ENCODE measurements at regions not wholly inside any gene's neighbourhood (a gene's known extent, or its start where the extent isn't known, plus 50 kb on each side); places are given as distances from the start of the nearest gene placed in this dataset.

GRCh38 chr1:37238364-37239224, 204.3 kb upstream of the GRIK3 start:
- DNase-seq, result no peak
- H2AFZ ChIP-seq (ENCODE audit: low read depth), result no peak overlapping the region
- no peak overlapping the region for H3K4me3 ChIP-seq (ENCODE audit: low read depth in 2 of 2, low read length in 1 of 2)
- H3K27me3 ChIP-seq (ENCODE audit: insufficient read depth), result no peaks in the 10 kb centered on the region
- H3K79me2 ChIP-seq (ENCODE audit: insufficient read depth), result no peaks in the 10 kb centered on the region
- H3K27ac ChIP-seq (ENCODE audit: low read depth in 2 of 2, low read length in 1 of 2), result no peak overlapping the region
- H3K9ac ChIP-seq, result no peak overlapping the region
- CTCF ChIA-PET, result no interaction called here
- H3K9me3 ChIP-seq, result no peaks in the 10 kb centered on the region
- no peaks in the 10 kb centered on the region for H4K20me1 ChIP-seq (ENCODE audit: insufficient read depth)
- POLR2A ChIA-PET, result interaction anchor here (0.7 kb wide), 1 partner anchor 184 kb away, joined by 3 read pairs; no protein-coding TSS in a partner anchor
- peaks cover 0 to 6% of the 10 kb centered on the region in 2 experiments; a peak in 1 of 4 replicates for H3K4me1 ChIP-seq (ENCODE audit: control insufficient read depth in 1 of 2, insufficient read depth in 2 of 2, low read depth in 1 of 2, low read length in 1 of 2)
- H3K9me2 ChIP-seq, result no peaks in the 10 kb centered on the region
- TF ChIP-seq SMC3 (IDR thresholded peaks at IDR 0.05; ENCODE audit: low read depth, low read length), result no peak
- no peak for TF ChIP-seq GATA2 (CRISPR knock-in tag; IDR thresholded peaks at IDR 0.05)
- no peak overlapping the region for H3K4me2 ChIP-seq
- H3F3A ChIP-seq (replicated peaks; ENCODE audit: insufficient read depth), result no peaks in the 10 kb centered on the region
- WGBS (ENCODE audit: low lambda C conversion rate), result 14% methylated on average over 1 of the region's 11 CpGs
- H3K36me3 ChIP-seq (replicated peaks in 1 of 2; ENCODE audit: control insufficient read depth in 1 of 2, insufficient read depth in 2 of 2, low read length in 1 of 2), result no peaks in the 10 kb centered on the region

- H3K79me2 ChIP-seq (ENCODE audit: insufficient read depth), result no peaks in the 10 kb centered on the region
- no peak overlapping the region for H3K4me3 ChIP-seq (ENCODE audit: low read depth in 2 of 2, low read length in 1 of 2)
- peaks cover 0 to 6% of the 10 kb centered on the region in 2 experiments; a peak in 1 of 4 replicates for H3K4me1 ChIP-seq (ENCODE audit: control insufficient read depth in 1 of 2, insufficient read depth in 2 of 2, low read depth in 1 of 2, low read length in 1 of 2)
- TF ChIP-seq, protein P1, sequence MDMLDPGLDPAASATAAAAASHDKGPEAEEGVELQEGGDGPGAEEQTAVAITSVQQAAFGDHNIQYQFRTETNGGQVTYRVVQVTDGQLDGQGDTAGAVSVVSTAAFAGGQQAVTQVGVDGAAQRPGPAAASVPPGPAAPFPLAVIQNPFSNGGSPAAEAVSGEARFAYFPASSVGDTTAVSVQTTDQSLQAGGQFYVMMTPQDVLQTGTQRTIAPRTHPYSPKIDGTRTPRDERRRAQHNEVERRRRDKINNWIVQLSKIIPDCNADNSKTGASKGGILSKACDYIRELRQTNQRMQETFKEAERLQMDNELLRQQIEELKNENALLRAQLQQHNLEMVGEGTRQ (IDR thresholded peaks at IDR 0.05; ENCODE audit: borderline replicate concordance, low read depth, low read length), result no peak
- TF ChIP-seq PBX3 (IDR thresholded peaks at IDR 0.05), result no peak
- no peak for TF ChIP-seq RXRA (IDR thresholded peaks at IDR 0.05; ENCODE audit: borderline replicate concordance, low read depth)
- TF ChIP-seq FOXJ3 (CRISPR knock-in tag; IDR thresholded peaks at IDR 0.05), result 0 out of 2 replicates have a peak, but pooled peaks have one; percentile 47
- 0 out of 2 replicates have a peak, but pooled peaks have one; percentile 15 for TF ChIP-seq RAD21 (IDR thresholded peaks at IDR 0.05; ENCODE audit: low read length)
- no peak for TF ChIP-seq JUND (IDR thresholded peaks at IDR 0.05)
- no peak for TF ChIP-seq SIN3A (IDR thresholded peaks at IDR 0.05; ENCODE audit: borderline replicate concordance, low read depth, low read length)
- no peak for TF ChIP-seq EZH2phosphoT487 (IDR thresholded peaks at IDR 0.05; ENCODE audit: borderline replicate concordance, low read depth)
- TF ChIP-seq RCOR1 (IDR thresholded peaks at IDR 0.05; ENCODE audit: low read length), result peak; percentile 70; the same call in 1 of the 2 replicates
- no peak overlapping the region for H3K4me2 ChIP-seq
- H3K9me3 ChIP-seq, result no peaks in the 10 kb centered on the region
- no peaks in the 10 kb centered on the region for H3K9me2 ChIP-seq
- H3K27me3 ChIP-seq (ENCODE audit: insufficient read depth), result no peaks in the 10 kb centered on the region
- ChIA-PET CTCF (no interaction called here), POLR2A (interaction anchor here (0.7 kb wide), 1 partner anchor 183 kb away, joined by 3 read pairs; no protein-coding TSS in a partner anchor)
- no peaks in the 10 kb centered on the region for H3F3A ChIP-seq (replicated peaks; ENCODE audit: insufficient read depth)
- H4K20me1 ChIP-seq (ENCODE audit: insufficient read depth), result no peaks in the 10 kb centered on the region
- DNase-seq, result peak; percentile 65
- H3K27ac ChIP-seq (ENCODE audit: low read depth in 2 of 2, low read length in 1 of 2), result no peak overlapping the region
- no peaks in the 10 kb centered on the region for H3K36me3 ChIP-seq (replicated peaks in 1 of 2; ENCODE audit: control insufficient read depth in 1 of 2, insufficient read depth in 2 of 2, low read length in 1 of 2)
- WGBS (ENCODE audit: low lambda C conversion rate), result 29% methylated on average over 4 of the region's 4 CpGs
- H2AFZ ChIP-seq (ENCODE audit: low read depth), result no peak overlapping the region
- H3K9ac ChIP-seq, result no peak overlapping the region
Observed at GRCh38 chr1:37239225-37239740, 205.0 kb upstream of the GRIK3 start.

Data from SK-N-SH (cell line).